ENCODE measurements at regions not wholly inside any gene's neighbourhood (a gene's known extent, or its start where the extent isn't known, plus 50 kb on each side); places are given as distances from the start of the nearest gene placed in this dataset.

GRCh38 chr5:52725808-52726207, 61.9 kb upstream of the ITGA1 start:
- no peak for DNase-seq (ENCODE audit: low read depth)

- no peak for DNase-seq (ENCODE audit: low read depth)
Observed at GRCh38 chr5:52727020-52727419, 60.7 kb upstream of the ITGA1 start.

- DNase-seq (ENCODE audit: low read depth) = no peak
Observed at GRCh38 chr5:52727576-52727975, 60.1 kb upstream of the ITGA1 start.

GRCh38 chr5:52728224-52728623, 59.5 kb upstream of the ITGA1 start:
- DNase-seq (ENCODE audit: low read depth) = no peak

- no peak for DNase-seq (ENCODE audit: low read depth)
Observed at GRCh38 chr5:52728686-52729085, 59.0 kb upstream of the ITGA1 start.

GRCh38 chr5:52731274-52732027, 56.3 kb upstream of the ITGA1 start:
- DNase-seq (ENCODE audit: low read depth) = no peak

- DNase-seq (ENCODE audit: low read depth) = no peak
Observed at GRCh38 chr5:52734557-52734956, 53.2 kb upstream of the ITGA1 start.

GRCh38 chr5:52735139-52735538, 52.6 kb upstream of the ITGA1 start:
- DNase-seq (ENCODE audit: low read depth) = no peak

Data from T follicular helper cell (primary cell).